HG03565 (cell line): ENCODE measurements at regions not wholly inside any gene's neighbourhood (a gene's known extent, or its start where the extent isn't known, plus 50 kb on each side); places are given as distances from the start of the nearest gene placed in this dataset.
"Not testable (repeated sequence)": the region's sequence is repeated elsewhere in the genome, so short reads cannot be mapped to it uniquely, and the experiment has no call there.

Experiments used
- ATAC-seq: cut with Tn5 transposase; IDR thresholded peaks from one replicate; pipeline ENCODE4 v1.9.1; 2021; ENCODE audit warnings: mild to moderate bottlenecking, moderate library complexity; ENCODE audit not compliant: unreplicated experiment

- ATAC-seq, result no peak
Observed at GRCh38 chr3:176247191-176247590, 950.1 kb downstream of the TBL1XR1 start.

GRCh38 chr3:176219970-176220369, 977.3 kb downstream of the TBL1XR1 start:
- ATAC-seq, result no peak

- ATAC-seq, result no peak
Observed at GRCh38 chr3:176214758-176215157, 982.5 kb downstream of the TBL1XR1 start.

- ATAC-seq, result not testable (repeated sequence)
Observed at GRCh38 chr3:176213314-176213713, 984.0 kb downstream of the TBL1XR1 start.

GRCh38 chr3:176208915-176209314, 988.4 kb downstream of the TBL1XR1 start:
- no peak for ATAC-seq

GRCh38 chr3:176208283-176208682, 989.0 kb downstream of the TBL1XR1 start:
- no peak for ATAC-seq

GRCh38 chr3:176206809-176207208, 990.5 kb downstream of the TBL1XR1 start:
- ATAC-seq, result no peak

- no peak for ATAC-seq
Observed at GRCh38 chr3:176202652-176203051, 994.6 kb downstream of the TBL1XR1 start.

- ATAC-seq, result no peak
Observed at GRCh38 chr3:176193032-176193730, 1004.1 kb downstream of the TBL1XR1 start.

GRCh38 chr3:176190755-176191154, 1006.5 kb downstream of the TBL1XR1 start:
- ATAC-seq, result no peak

GRCh38 chr3:176183181-176183580, 1014.1 kb downstream of the TBL1XR1 start:
- ATAC-seq, result no peak

- no peak for ATAC-seq
Observed at GRCh38 chr3:176174060-176174459, 1023.2 kb downstream of the TBL1XR1 start.

GRCh38 chr3:176172492-176172891, 1024.8 kb downstream of the TBL1XR1 start:
- no peak for ATAC-seq

- ATAC-seq, result no peak
Observed at GRCh38 chr3:176167272-176167671, 1030.0 kb downstream of the TBL1XR1 start.

GRCh38 chr3:176160997-176161396, 1036.3 kb downstream of the TBL1XR1 start:
- no peak for ATAC-seq

- no peak for ATAC-seq
Observed at GRCh38 chr3:176159796-176160195, 1037.5 kb downstream of the TBL1XR1 start.

GRCh38 chr3:176155012-176155411, 1042.3 kb downstream of the TBL1XR1 start:
- ATAC-seq, result no peak

- no peak for ATAC-seq
Observed at GRCh38 chr3:176149567-176149966, 1047.7 kb downstream of the TBL1XR1 start.

GRCh38 chr3:176147251-176147650, 1050.0 kb downstream of the TBL1XR1 start:
- no peak for ATAC-seq

- ATAC-seq, result no peak
Observed at GRCh38 chr3:176141837-176142236, 1055.4 kb downstream of the TBL1XR1 start.

- no peak for ATAC-seq
Observed at GRCh38 chr3:176120507-176120906, 1076.8 kb downstream of the TBL1XR1 start.

GRCh38 chr3:176119826-176120225, 1077.5 kb downstream of the TBL1XR1 start:
- ATAC-seq, result no peak

- ATAC-seq, result no peak
Observed at GRCh38 chr3:176106380-176106779, 1090.9 kb downstream of the TBL1XR1 start.
